AG04450 (cell line): ENCODE measurements at regions not wholly inside any gene's neighbourhood (a gene's known extent, or its start where the extent isn't known, plus 50 kb on each side); places are given as distances from the start of the nearest gene placed in this dataset.

ENCODE experiments used
- CTCF ChIA-PET: fragments of 300-600, 350-600 bp; formaldehyde crosslinking; extraction: SDS; loops from one replicate; lab custom pipeline; 2022; ENCODE audit warnings: antibody characterized with exemption, inconsistent platforms; lab: Charles Lee
- POLR2A ChIA-PET: fragments of 350-600 bp; formaldehyde crosslinking; extraction: SDS; loops from one replicate; lab custom pipeline; 2021; ENCODE audit warnings: antibody characterized with exemption, inconsistent platforms; lab: Yijun Ruan, JAX
- DNase-seq: peaks from one replicate; pipeline ENCODE4 v3.0.0-alpha.2; 2011; ENCODE audit warnings: low read depth, low spot score
- H3K27ac ChIP-seq: one replicate; pipeline ENCODE4 v1.5.1; 2012; ENCODE audit warnings: low read depth, low read length, control low read depth
- H3K27me3 ChIP-seq: one replicate; pipeline ENCODE4 v1.6.0; 2012; ENCODE audit warnings: low read length; ENCODE audit not compliant: control insufficient read depth, insufficient read depth
- H3K4me3 ChIP-seq: 2 replicates; pipeline ENCODE4 v1.5.1; 2011; ENCODE audit warnings: mild to moderate bottlenecking, low read depth, low read length, control low read depth
- H3K9me3 ChIP-seq: 2 replicates; pipeline ENCODE4 v1.5.1; 2012; ENCODE audit warnings: low read length; ENCODE audit not compliant: control insufficient read depth, insufficient read depth
- TF ChIP-seq, protein P1 (sequence below): IDR thresholded peaks from 2 replicates; pipeline ENCODE4 v1.5.1; 2011; ENCODE audit warnings: low read depth, low read length, control low read depth, inconsistent platforms

DNA sequence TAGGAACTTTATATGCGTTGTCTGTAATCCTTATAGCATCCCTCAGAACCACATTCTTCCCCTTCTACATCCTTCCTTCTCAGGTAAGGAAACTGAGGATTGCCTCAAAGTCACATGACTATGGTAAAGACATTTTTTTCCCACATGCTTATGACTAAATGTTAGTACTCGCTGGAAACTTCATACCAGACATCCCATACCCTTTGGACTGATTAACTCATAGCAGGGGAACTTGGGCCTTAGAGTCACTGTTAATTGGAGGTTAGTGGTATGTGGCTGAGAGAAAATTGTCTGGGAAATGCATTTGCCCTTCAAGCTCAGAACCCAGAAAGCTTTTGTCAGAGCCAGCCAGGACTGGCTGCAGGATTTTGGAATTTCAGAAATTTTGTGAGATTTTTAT lies 155.0 kb downstream of the RELL1 start:
- peaks cover 2% of the 10 kb centered on the region for H3K27me3 ChIP-seq
- H3K9me3 ChIP-seq: no peaks in the 10 kb centered on the region
- CTCF ChIA-PET: no interaction called here
- no peak overlapping the region for H3K27ac ChIP-seq
- DNase-seq: no peak
- H3K4me3 ChIP-seq: no peak overlapping the region
- POLR2A ChIA-PET: interaction anchor here (0.6 kb wide), 1 partner anchor 1051 kb away, joined by 3 read pairs; no protein-coding TSS in a partner anchor
- TF ChIP-seq, protein P1, sequence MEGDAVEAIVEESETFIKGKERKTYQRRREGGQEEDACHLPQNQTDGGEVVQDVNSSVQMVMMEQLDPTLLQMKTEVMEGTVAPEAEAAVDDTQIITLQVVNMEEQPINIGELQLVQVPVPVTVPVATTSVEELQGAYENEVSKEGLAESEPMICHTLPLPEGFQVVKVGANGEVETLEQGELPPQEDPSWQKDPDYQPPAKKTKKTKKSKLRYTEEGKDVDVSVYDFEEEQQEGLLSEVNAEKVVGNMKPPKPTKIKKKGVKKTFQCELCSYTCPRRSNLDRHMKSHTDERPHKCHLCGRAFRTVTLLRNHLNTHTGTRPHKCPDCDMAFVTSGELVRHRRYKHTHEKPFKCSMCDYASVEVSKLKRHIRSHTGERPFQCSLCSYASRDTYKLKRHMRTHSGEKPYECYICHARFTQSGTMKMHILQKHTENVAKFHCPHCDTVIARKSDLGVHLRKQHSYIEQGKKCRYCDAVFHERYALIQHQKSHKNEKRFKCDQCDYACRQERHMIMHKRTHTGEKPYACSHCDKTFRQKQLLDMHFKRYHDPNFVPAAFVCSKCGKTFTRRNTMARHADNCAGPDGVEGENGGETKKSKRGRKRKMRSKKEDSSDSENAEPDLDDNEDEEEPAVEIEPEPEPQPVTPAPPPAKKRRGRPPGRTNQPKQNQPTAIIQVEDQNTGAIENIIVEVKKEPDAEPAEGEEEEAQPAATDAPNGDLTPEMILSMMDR: no peak

DNA sequence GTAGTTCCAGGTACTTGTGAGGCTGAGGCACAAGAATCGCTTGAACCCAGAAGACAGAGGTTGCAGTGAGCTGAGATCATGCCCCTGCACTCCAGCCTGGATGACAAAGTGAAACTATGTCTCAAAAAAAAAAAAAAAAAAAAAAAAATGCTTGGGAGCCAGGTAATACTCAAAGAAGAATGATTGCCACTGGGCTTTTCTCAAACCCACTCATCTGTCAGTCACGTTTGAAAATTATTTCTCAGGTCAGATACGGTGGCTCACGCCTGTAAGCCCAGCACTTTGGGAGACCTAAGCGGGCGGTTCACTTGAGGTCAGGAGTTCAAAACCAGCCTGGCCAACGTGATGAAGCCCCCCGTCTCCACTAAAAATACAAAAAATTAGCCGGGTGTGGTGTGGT lies 155.7 kb downstream of the RELL1 start:
- no peaks in the 10 kb centered on the region for H3K9me3 ChIP-seq
- H3K27me3 ChIP-seq: peaks cover 2% of the 10 kb centered on the region
- CTCF ChIA-PET: no interaction called here
- TF ChIP-seq, protein P1: no peak
- no peak for DNase-seq
- POLR2A ChIA-PET: no interaction called here
- no peak overlapping the region for H3K4me3 ChIP-seq
- no peak overlapping the region for H3K27ac ChIP-seq

DNA sequence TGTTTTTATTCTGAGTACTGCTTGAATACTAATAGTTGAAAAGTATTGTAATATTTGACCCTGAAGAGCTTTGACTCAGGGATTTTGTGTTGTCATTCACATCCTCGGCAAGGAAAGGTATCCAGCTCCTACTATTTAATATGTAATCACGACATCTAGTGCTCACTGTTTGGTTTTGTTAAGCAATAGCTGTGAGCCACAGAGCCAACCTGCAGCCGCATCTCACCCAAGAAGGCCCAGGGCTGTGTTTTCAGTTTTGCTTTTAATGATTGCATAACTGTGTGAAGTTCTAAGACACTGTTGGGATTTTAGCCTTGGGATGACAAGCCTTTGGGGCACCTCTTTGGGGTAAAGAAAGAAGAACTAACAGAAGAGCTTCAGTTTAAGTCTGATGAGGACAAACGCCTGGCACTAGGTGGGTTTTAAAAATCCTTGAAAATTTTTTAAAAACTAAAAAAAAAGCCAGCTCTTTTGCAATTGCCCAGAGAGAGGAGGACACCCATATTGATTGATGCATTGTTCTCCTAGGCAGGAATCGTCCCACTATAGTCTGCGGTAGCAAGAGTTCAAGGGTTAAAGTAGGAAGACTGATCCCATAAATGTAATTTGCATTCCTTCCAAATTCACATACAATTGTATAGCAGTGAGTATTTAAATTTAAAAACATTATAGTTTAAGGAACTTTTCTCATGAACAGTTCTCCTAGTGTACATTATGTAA lies 157.8 kb downstream of the RELL1 start:
- Histone ChIP-seq H3K4me3 (no peak overlapping the region), H3K9me3 (no peaks in the 10 kb centered on the region), H3K27ac (no peak overlapping the region), H3K27me3 (peaks cover 2% of the 10 kb centered on the region)
- POLR2A ChIA-PET: no interaction called here
- CTCF ChIA-PET: no interaction called here
- TF ChIP-seq, protein P1: no peak
- DNase-seq: no peak

DNA sequence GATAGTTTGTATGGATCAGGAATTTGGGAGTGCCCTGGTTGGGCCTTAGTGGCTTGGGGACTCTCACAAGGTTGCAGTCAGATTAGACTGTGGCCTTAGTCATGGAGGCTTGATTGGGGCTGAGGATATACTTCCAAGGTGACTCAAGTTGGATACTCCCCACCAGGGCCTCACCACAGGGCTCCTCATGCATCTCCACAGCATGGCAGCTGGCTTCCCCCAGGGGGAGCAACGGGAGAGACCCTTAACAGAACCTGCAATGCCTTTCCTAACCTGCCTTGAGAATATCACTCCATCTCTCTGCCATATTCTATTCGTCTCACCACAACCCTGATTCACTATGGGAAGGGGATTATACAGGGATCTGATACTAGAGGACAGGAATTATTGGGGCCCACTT lies 161.9 kb downstream of the RELL1 start:
- POLR2A ChIA-PET: no interaction called here
- CTCF ChIA-PET: no interaction called here

DNA sequence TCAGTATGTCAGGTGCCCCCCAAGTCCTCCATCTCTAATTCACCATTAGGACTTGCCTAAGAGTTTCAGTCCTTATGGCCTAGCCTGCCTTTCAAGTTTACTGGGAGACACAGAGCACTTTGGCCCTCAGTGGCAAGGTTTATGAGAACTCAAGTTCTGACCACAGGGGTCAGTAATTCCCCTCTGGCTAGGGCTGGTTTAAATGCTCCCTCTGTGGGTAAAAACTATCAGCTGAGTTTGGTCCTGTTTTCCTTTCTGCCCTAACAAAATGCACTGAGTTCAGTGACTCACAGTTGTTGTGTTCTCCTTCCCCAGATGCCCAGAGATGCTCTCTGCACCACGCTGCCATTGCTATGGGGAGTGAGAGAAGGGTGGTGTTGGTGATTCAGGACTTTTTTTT lies 163.2 kb downstream of the RELL1 start:
- CTCF ChIA-PET: no interaction called here
- DNase-seq: no peak
- H3K27ac ChIP-seq: no peak overlapping the region
- TF ChIP-seq, protein P1: no peak
- POLR2A ChIA-PET: no interaction called here
- H3K27me3 ChIP-seq: no peaks in the 10 kb centered on the region
- no peaks in the 10 kb centered on the region for H3K9me3 ChIP-seq
- H3K4me3 ChIP-seq: no peak overlapping the region

More for the DNA sequence above, 161.9 kb downstream of the RELL1 start:
- no peak for DNase-seq
- TF ChIP-seq, protein P1: no peak
- no peaks in the 10 kb centered on the region for H3K9me3 ChIP-seq
- H3K4me3 ChIP-seq: no peak overlapping the region
- no peaks in the 10 kb centered on the region for H3K27me3 ChIP-seq
- H3K27ac ChIP-seq: no peak overlapping the region
